HG02852 (cell line): ENCODE measurements at regions not wholly inside any gene's neighbourhood (a gene's known extent, or its start where the extent isn't known, plus 50 kb on each side); places are given as distances from the start of the nearest gene placed in this dataset.
"Not testable (repeated sequence)": the region's sequence is repeated elsewhere in the genome, so short reads cannot be mapped to it uniquely, and the experiment has no call there.

Experiments used
- ATAC-seq: cut with Tn5 transposase; IDR thresholded peaks from one replicate; pipeline ENCODE4 v1.9.1; 2021; ENCODE audit warnings: mild to moderate bottlenecking, moderate library complexity; ENCODE audit not compliant: unreplicated experiment

DNA sequence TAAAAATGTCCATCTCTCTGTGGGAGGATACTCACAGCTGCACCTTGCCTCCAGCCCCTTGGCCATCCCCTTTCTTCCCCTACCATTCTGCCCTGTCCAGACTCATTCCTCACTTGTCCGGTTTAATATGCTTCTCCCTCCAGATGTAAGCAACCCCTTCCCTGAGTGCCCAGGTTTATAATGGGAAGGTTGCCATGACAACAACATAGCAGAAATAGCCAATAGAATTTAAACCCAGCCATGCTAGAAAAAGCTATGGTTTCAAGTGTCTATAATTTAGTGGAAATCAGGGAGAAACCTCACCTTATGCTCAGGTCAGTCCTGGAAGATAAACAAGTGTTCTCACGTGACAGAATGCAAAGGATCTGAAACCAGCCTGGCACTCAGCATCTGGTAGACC lies 196.0 kb upstream of the FZD8 start:
- no peak for ATAC-seq

DNA sequence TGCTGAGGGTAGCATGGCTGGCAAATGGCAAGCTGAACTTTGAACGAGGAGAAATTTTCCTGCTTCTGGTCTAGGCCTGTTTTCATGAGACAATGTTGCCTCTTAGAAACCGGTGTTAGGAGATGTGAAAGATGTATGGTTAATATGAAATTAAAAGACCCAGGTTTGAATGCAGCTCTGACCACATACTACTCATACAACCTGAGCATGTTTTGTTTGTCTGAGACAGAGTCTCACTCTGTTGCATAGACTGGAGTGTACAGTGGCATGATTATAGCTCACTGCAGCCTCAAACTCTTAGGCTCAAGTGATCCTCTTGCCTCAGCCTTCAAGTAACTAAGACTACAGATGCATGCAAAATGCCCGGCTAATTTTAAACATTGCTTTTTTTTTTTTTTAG lies 193.4 kb upstream of the FZD8 start:
- no peak for ATAC-seq

- no peak for ATAC-seq
Observed at GRCh38 chr10:35834877-35835494, 192.9 kb upstream of the FZD8 start.

DNA sequence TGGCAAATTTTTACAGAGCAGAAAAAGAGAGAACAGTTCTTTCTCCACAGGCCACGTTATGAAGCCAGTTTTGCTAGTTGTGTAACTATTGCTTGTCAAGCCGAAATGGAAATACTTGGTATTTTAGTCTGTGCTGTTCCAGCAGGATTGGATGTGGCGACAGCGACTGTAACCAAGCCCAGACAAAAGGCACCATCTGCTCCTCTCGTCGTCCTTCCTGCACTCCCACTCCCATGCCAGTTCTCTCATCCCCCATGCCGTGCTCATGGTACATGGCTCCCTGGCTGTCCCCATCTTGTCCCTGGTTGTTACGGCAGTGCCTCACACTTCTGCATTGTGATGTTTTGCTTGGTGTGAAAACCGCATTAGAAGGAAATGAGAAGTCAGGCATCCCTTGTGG lies 185.7 kb upstream of the FZD8 start:
- no peak for ATAC-seq

- ATAC-seq = no peak
Observed at GRCh38 chr10:35824704-35825103, 182.6 kb upstream of the FZD8 start.

DNA sequence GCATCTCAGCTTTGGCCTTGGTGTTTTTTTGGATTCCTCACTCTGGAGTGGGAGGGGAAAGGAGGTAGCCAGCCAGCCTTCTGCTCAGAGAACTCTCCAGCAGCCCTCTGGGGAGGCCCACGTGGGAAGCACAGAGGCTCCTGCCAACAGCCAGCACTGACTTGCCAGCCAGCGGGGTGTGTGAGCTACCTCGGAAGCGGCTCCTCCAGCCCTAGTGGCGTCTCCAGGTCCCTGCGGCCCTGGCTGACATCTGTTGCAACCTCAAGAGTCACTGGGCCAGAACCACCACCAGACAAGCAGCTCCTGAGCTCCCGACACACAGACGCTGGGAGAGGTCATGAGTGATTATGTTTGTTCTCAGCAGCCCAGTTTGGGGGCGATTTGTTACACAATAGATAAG lies 180.2 kb upstream of the FZD8 start:
- no peak for ATAC-seq

GRCh38 chr10:35821339-35821911 lies 179.3 kb upstream of the FZD8 start:
- peak; percentile 67 for ATAC-seq

GRCh38 chr10:35819736-35820135 lies 177.6 kb upstream of the FZD8 start:
- ATAC-seq = no peak

DNA sequence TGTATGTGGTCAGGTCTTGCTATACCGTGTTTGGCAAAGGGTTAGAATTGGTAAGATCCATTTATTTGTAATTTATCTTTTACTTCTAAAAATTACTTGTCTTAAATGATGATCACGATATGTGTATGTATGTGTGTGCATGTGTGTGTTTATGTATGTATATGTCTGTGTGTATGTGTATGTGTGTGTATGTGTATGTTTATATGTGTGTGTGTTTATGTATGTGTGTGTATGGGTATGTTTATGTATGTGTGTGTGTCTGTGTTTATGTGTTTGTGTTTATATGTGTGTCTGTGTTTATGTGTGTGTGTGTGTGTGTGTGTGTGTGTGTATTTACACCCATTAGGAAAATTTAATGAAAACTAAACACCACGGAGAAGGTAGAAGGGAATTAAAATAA lies 176.9 kb upstream of the FZD8 start:
- no peak for ATAC-seq

GRCh38 chr10:35817109-35817508 lies 175.0 kb upstream of the FZD8 start:
- not testable (repeated sequence) for ATAC-seq

GRCh38 chr10:35813219-35813618 lies 171.1 kb upstream of the FZD8 start:
- ATAC-seq = no peak

DNA sequence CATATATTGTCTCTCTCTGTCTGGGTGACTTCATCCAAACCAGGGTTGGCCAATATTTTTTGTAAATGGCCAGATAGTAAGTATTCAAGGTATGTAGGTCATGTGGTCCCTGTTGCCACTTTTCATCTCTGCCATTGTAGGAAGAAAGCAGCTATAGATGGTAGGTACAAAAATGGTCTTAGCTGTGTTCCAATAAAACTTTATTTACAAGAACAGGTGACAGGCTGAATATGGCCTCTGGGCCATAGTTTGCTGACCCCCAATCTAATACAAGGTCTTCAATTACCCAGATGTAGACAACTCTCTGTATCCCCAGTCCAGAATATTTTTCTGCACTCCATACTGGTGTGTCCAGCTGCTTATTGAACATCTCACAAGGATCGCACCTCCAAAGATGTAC lies 166.2 kb upstream of the FZD8 start:
- ATAC-seq = no peak

DNA sequence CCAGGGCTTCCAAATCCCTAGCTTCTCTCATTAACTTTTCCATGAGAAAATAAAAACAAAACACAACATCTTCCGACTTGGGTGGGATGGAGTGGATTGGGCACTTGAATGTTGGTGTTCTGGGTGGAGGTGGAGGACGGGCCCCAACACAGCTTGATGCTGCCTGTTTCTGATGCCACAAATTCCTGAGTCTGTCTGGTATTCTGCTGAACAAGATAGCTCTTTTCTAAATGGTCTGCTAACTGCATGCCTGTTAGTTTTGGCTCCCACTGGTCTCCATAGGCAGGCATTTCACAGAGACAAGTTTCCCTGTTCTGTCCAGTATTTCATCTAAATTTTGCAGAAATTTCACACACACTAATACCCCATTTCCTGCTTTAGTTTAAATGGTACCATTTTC lies 160.9 kb upstream of the FZD8 start:
- ATAC-seq = no peak

DNA sequence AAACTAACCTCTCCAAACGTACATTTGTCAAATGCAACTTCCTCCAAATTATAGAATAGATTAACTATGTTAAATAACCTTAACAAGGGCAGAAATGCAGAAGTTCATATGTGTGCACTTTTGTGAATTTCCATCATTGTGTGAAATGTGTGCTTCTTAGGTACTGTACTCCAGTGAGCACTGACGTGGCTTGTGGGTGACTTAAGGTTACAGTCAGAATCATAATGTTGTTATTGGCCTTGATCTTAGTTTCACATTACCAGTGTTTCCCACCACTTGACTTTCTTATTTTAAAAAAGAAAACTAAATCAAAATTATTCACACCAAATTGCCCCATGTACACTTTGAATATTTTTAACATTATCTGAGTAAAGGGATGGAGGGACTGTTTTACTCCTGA lies 155.1 kb upstream of the FZD8 start:
- no peak for ATAC-seq

DNA sequence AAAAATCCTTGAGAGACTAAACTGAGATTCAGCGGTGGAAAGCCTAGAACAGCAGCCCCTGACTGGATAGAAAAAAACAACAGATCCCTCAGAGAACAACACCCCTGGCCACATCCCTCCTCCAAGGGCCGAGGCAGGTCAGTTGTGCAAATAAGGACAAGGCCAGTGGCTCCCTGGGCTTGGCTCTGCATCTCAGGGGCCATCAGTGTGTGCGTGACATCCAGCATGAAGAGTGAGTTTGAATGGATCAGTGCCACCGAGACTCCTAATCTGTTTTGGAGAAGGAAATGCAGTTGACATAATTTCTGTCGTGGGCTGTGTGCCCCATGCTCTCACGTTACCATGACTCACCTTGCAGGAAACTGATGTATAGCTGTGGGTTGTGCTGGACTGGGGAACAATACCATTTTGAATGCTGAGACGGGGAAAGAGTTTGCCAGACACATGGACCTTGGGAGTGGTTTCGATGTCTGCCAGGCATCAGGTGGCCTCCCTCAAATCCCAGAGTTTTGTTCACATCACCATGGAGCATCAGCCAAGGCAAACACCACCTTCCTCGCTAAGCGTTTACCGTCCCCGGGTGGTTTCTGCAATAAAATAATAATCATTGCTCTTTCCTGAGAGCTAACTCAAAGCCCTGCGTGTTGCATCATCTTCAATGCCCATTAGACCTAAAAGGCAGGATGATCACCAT lies 153.2 kb upstream of the FZD8 start:
- no peak for ATAC-seq

DNA sequence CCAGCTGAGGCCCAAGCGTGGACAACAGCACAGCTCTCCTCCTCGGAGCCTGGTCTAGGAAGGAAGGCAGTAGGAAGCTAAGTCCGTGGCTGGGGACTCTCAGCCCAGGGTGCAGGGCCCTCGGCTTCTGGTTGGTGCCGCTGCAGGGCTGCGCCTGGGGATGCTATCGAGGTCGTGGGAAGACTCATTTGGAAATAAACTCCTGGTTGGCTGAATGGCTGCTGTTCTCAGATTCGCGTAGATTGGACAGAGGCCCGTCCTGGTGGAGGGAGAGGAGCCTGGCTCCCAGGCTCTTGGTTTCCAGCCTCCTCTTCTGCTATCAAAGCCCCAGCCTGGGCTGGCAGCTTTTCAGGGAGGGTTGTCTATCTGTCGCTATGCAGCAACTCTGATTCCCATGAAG lies 152.6 kb upstream of the FZD8 start:
- ATAC-seq = no peak

- ATAC-seq = no peak
Observed at GRCh38 chr10:35792291-35792690, 150.2 kb upstream of the FZD8 start.

DNA sequence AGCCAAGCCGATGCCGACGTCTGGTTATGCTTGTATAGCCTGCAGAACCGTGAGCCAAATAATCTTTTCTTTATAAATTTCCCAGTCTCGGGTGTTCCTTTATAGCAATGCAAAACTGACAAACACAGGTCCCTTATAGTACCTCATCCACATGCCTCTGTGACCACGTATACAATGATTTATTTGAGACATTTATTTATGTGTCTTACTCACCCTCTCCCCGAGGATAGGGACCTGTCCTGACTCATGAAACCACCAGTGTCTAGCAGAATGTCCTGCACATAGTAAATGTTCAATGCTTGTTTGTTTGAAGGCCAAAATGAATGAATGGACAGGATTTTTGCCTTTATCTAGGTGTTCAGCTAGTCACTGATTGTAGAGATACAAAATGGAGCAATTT lies 147.9 kb upstream of the FZD8 start:
- ATAC-seq = no peak

DNA sequence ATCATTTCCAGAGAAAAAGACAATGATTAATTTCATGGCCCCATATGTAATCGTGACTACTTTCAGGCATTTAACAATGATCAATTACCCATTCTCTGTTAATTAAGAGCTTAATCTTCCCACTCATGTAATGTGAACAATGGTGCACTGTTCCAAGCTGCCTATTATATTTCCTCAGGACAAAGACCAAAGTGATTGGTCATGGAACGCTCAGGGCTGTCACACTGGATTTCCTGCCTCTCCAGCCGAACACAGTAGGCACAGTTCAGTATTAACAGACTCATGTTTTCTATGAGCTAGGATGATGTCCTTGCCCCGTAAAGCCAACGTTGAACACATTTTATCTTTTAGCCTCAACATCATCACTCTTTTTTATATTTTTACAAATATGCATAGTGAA lies 142.7 kb upstream of the FZD8 start:
- ATAC-seq = no peak

- ATAC-seq = no peak
Observed at GRCh38 chr10:35783305-35783838, 141.3 kb upstream of the FZD8 start.

DNA sequence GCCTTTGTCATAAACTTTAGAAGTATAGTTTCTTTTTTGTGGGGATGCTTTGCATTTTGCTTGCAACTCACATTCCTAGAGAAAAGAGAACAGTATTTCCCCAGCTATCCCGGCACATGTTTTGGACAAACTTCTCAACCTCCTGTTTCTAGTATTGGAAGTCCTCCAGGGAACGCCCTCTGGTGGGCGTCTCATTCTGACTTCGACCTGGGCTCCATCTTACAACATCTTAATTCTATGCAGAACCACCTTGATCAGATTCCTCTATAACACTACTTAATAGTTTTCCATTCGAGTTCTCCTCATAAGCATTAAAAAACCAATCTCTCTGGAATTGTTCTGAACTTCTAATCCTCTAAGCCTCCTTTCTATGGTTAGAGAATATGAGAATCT lies 139.5 kb upstream of the FZD8 start:
- no peak for ATAC-seq

- no peak for ATAC-seq
Observed at GRCh38 chr10:35780970-35781642, 139.0 kb upstream of the FZD8 start.
